ENCODE measurements at regions not wholly inside any gene's neighbourhood (a gene's known extent, or its start where the extent isn't known, plus 50 kb on each side); places are given as distances from the start of the nearest gene placed in this dataset.

DNA sequence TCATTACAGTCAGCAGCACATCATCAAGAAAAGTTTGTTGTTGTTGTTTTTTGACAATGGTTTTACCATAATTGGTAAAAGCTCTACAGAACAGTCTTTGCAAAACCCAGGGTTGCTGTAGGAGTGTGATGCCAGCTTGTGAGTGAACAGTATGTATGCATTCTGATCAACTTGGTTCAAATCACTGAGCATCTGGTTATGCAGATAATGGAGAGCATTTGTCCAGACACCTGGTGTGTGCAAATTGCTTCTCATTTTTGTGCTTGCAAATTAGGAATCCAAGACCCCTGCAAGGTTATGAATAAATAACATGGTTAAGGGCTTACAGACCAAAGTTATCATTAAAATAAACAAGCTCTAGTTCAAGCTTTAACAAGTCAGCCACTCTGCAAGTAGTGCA lies 448.7 kb upstream of the ACTBL2 start:
- TF ChIP-seq, protein P1, sequence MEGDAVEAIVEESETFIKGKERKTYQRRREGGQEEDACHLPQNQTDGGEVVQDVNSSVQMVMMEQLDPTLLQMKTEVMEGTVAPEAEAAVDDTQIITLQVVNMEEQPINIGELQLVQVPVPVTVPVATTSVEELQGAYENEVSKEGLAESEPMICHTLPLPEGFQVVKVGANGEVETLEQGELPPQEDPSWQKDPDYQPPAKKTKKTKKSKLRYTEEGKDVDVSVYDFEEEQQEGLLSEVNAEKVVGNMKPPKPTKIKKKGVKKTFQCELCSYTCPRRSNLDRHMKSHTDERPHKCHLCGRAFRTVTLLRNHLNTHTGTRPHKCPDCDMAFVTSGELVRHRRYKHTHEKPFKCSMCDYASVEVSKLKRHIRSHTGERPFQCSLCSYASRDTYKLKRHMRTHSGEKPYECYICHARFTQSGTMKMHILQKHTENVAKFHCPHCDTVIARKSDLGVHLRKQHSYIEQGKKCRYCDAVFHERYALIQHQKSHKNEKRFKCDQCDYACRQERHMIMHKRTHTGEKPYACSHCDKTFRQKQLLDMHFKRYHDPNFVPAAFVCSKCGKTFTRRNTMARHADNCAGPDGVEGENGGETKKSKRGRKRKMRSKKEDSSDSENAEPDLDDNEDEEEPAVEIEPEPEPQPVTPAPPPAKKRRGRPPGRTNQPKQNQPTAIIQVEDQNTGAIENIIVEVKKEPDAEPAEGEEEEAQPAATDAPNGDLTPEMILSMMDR (IDR thresholded peaks at IDR 0.05), result no peak
- TF ChIP-seq POLR2A (IDR thresholded peaks at IDR 0.05), result no peak

All from lower leg skin (tissue), 3 donors.